GM23338 (cell line): ENCODE measurements at regions not wholly inside any gene's neighbourhood (a gene's known extent, or its start where the extent isn't known, plus 50 kb on each side); places are given as distances from the start of the nearest gene placed in this dataset.
A peak's percentile ranks its signal among the peaks of the same experiment; 100 is the strongest.

ENCODE experiments used
- ATAC-seq: fragments of 200-7000 bp; cut with Tn5 transposase; 3 replicates; pipeline ENCODE4 v1.9.1; 2020
- DNase-seq: peaks from one replicate; pipeline ENCODE4 v3.0.0-alpha.2; 2015; ENCODE audit warnings: low spot score
- H2AFZ ChIP-seq: fragments of 200-600 bp; sonication (generic); 2 replicates; pipeline ENCODE4 v1.8.0; 2016; ENCODE audit warnings: antibody characterized with exemption, mild to moderate bottlenecking, moderate library complexity
- H3F3A ChIP-seq: fragments of 200-600 bp; sonication (generic); replicated peaks from 2 replicates; pipeline ENCODE4 v1.8.0; 2017; ENCODE audit warnings: antibody characterized with exemption, mixed run types, low read depth
- H3K27ac ChIP-seq: fragments of 200-600 bp; sonication (generic); 2 replicates; pipeline ENCODE4 v1.6.1; 2016; ENCODE audit warnings: low read depth
- H3K27me3 ChIP-seq: fragments of 200-600 bp; sonication (generic); 2 replicates; pipeline ENCODE4 v1.8.0; 2016; ENCODE audit warnings: mild to moderate bottlenecking, mixed run types, moderate library complexity; ENCODE audit not compliant: insufficient read depth
- H3K36me3 ChIP-seq: fragments of 200-600 bp; sonication (generic); 2 replicates; pipeline ENCODE4 v1.8.0; 2016; ENCODE audit warnings: mild to moderate bottlenecking; ENCODE audit not compliant: insufficient read depth
- H3K4me1 ChIP-seq: fragments of 200-600 bp; sonication (generic); 2 replicates; pipeline ENCODE4 v1.8.0; 2016; ENCODE audit warnings: mild to moderate bottlenecking, moderate library complexity; ENCODE audit not compliant: insufficient read depth
- H3K4me2 ChIP-seq: fragments of 200-600 bp; sonication (generic); 2 replicates; pipeline ENCODE4 v1.7.1; 2017; ENCODE audit warnings: mixed run types
- H3K4me3 ChIP-seq: fragments of 200-600 bp; sonication (generic); 2 replicates; pipeline ENCODE4 v1.6.1; 2016; ENCODE audit warnings: mixed run types
- H3K79me2 ChIP-seq: fragments of 200-600 bp; sonication (generic); replicated peaks from 2 replicates; pipeline ENCODE4 v1.8.0; 2017; ENCODE audit warnings: mild to moderate bottlenecking; ENCODE audit not compliant: insufficient read depth
- H3K9me2 ChIP-seq: fragments of 200-600 bp; sonication (generic); 2 replicates; pipeline ENCODE4 v1.8.0; 2017; ENCODE audit not compliant: insufficient read depth
- H4K20me1 ChIP-seq: fragments of 200-600 bp; sonication (generic); replicated peaks from 2 replicates; pipeline ENCODE4 v1.8.0; 2017; ENCODE audit warnings: mild to moderate bottlenecking; ENCODE audit not compliant: insufficient read depth
- H3K27ac Mint-ChIP-seq: 2 replicates; pipeline ENCODE4 v1.8.0; 2020; ENCODE audit warnings: inconsistent platforms, mild to moderate bottlenecking, moderate library complexity, mixed read lengths
- H3K27me3 Mint-ChIP-seq: 3 replicates; pipeline ENCODE4 v1.8.0; 2022; ENCODE audit warnings: low read depth, mild to moderate bottlenecking, moderate library complexity, mixed read lengths, inconsistent platforms; ENCODE audit not compliant: insufficient read depth, poor library complexity
- H3K36me3 Mint-ChIP-seq: 3 replicates; pipeline ENCODE4 v1.8.0; 2021; ENCODE audit warnings: low read depth, mild to moderate bottlenecking, inconsistent platforms, moderate library complexity, mixed read lengths
- H3K4me1 Mint-ChIP-seq: 3 replicates; pipeline ENCODE4 v1.8.0; 2020; ENCODE audit warnings: mild to moderate bottlenecking, inconsistent platforms, mixed read lengths
- H3K4me3 Mint-ChIP-seq: 3 replicates; pipeline ENCODE4 v1.8.0; 2021; ENCODE audit warnings: moderate library complexity, mild to moderate bottlenecking, inconsistent platforms, mixed read lengths
- H3K9me3 Mint-ChIP-seq: 3 replicates; pipeline ENCODE4 v1.8.0; 2020; ENCODE audit warnings: moderate library complexity, mild to moderate bottlenecking, inconsistent platforms, mixed read lengths
- CREB1 ChIP-seq: fragments of 250-450 bp; sonication (Bioruptor Pico); IDR thresholded peaks from 2 replicates; pipeline ENCODE4 v1.5.0; 2020; ENCODE audit warnings: low read depth, mild to moderate bottlenecking, moderate library complexity
- CTCF ChIP-seq, 2 experiments: fragments of 200-600 bp in 1 of 2; sonication (generic) in 1 of 2; conservative IDR thresholded peaks; 2 replicates each; pipeline versions ENCODE4 v1.5.1 to v1.6.1; 2016 to 2017; ENCODE audit warnings: antibody characterized with exemption in 2 of 2, low read depth in 2 of 2, mild to moderate bottlenecking in 2 of 2, moderate library complexity in 1 of 2
- ETS1 ChIP-seq: IDR thresholded peaks from 2 replicates; pipeline ENCODE4 v1.6.1; 2016; ENCODE audit warnings: antibody characterized with exemption
- EZH2 ChIP-seq: fragments of 200-600 bp; sonication (generic); IDR thresholded peaks from one replicate; pipeline ENCODE4 v1.8.0; 2017; ENCODE audit warnings: antibody characterized with exemption, mild to moderate bottlenecking, low read depth; ENCODE audit not compliant: unreplicated experiment
- EZH2phosphoT487 ChIP-seq: fragments of 200-600 bp; sonication (generic); IDR thresholded peaks from one replicate; pipeline ENCODE4 v1.8.1; 2018; ENCODE audit warnings: antibody characterized with exemption; ENCODE audit not compliant: unreplicated experiment
- JUNB ChIP-seq: IDR thresholded peaks from one replicate; pipeline ENCODE4 v1.6.1; 2016; ENCODE audit warnings: antibody characterized with exemption; ENCODE audit not compliant: unreplicated experiment
- NANOG ChIP-seq: IDR thresholded peaks from 2 replicates; pipeline ENCODE4 v1.6.1; 2016; ENCODE audit warnings: antibody characterized with exemption, borderline replicate concordance
- POLR2AphosphoS5 ChIP-seq: IDR thresholded peaks from 2 replicates; pipeline ENCODE4 v1.6.1; 2016; ENCODE audit warnings: antibody characterized with exemption, low read depth
- STAT1 ChIP-seq: IDR thresholded peaks from one replicate; pipeline ENCODE4 v1.6.1; 2016; ENCODE audit warnings: antibody characterized with exemption; ENCODE audit not compliant: unreplicated experiment
- ZNF331 ChIP-seq: fragments of 250-450 bp; sonication (Bioruptor Pico); IDR thresholded peaks from 2 replicates; pipeline ENCODE4 v1.5.0; 2020; ENCODE audit warnings: low read depth, mild to moderate bottlenecking, moderate library complexity
- TF ChIP-seq, protein P1 (sequence below): fragments of 250-450 bp; sonication (Bioruptor Pico); IDR thresholded peaks from 2 replicates; pipeline ENCODE4 v1.5.0; 2020; ENCODE audit warnings: mild to moderate bottlenecking, moderate library complexity

GRCh38 chr22:34951212-34951611 is 114.7 kb upstream of the ISX start:
- no peaks in the 10 kb centered on the region for H4K20me1 ChIP-seq
- no peaks in the 10 kb centered on the region for H3K79me2 ChIP-seq
- peaks cover 13% of the 10 kb centered on the region for H3K4me1 Mint-ChIP-seq
- 0 out of 2 replicates have a peak overlapping the region, but pooled peaks have one; percentile 67 for H3K4me2 ChIP-seq
- no peak overlapping the region for H3K27ac ChIP-seq
- peaks cover 10% of the 10 kb centered on the region; the same call in 1 of the 2 replicates for H3K9me2 ChIP-seq
- H3K9me3 Mint-ChIP-seq = peaks cover 50% of the 10 kb centered on the region
- H3K36me3 Mint-ChIP-seq = no peaks in the 10 kb centered on the region
- H3K4me1 ChIP-seq = peaks cover 15% of the 10 kb centered on the region
- no peak overlapping the region for H3K4me3 Mint-ChIP-seq
- H3K27me3 Mint-ChIP-seq = peaks cover 6% of the 10 kb centered on the region
- H3K36me3 ChIP-seq = no peaks in the 10 kb centered on the region
- H2AFZ ChIP-seq = peak overlapping the region; percentile 30
- H3K4me3 ChIP-seq = no peak overlapping the region
- no peak overlapping the region for H3K27ac Mint-ChIP-seq
- DNase-seq (peak; percentile 32), ATAC-seq (peak; percentile 48)
- TF ChIP-seq CTCF (conservative IDR thresholded peaks at IDR 0.05; ENCODE audit: low read depth in 2 of 2) (peak; percentile 21 to 28), CREB1 (CRISPR knock-in tag) (no peak)
- H3F3A ChIP-seq = no peaks in the 10 kb centered on the region
- no peaks in the 10 kb centered on the region for H3K27me3 ChIP-seq

GRCh38 chr22:34960005-34960404 is 106.0 kb upstream of the ISX start:
- H3K27me3 ChIP-seq = no peaks in the 10 kb centered on the region
- H3F3A ChIP-seq = no peaks in the 10 kb centered on the region
- H3K4me2 ChIP-seq = no peak overlapping the region
- H3K9me3 Mint-ChIP-seq = peaks cover 40% of the 10 kb centered on the region
- H4K20me1 ChIP-seq = no peaks in the 10 kb centered on the region
- no peaks in the 10 kb centered on the region for H3K36me3 ChIP-seq
- no peaks in the 10 kb centered on the region for H3K4me1 Mint-ChIP-seq
- no peak for DNase-seq
- H3K27me3 Mint-ChIP-seq = peaks cover 4% of the 10 kb centered on the region
- no peak for ATAC-seq
- H3K4me3 ChIP-seq = no peak overlapping the region
- no peak overlapping the region for H3K27ac ChIP-seq
- no peak overlapping the region for H3K27ac Mint-ChIP-seq
- peaks cover 3% of the 10 kb centered on the region; the same call in 1 of the 2 replicates for H3K9me2 ChIP-seq
- H3K4me3 Mint-ChIP-seq = no peak overlapping the region
- H3K36me3 Mint-ChIP-seq = no peaks in the 10 kb centered on the region; the same call in 2 of the 3 replicates
- H3K4me1 ChIP-seq = no peaks in the 10 kb centered on the region
- no peak overlapping the region for H2AFZ ChIP-seq
- no peaks in the 10 kb centered on the region for H3K79me2 ChIP-seq
- TF ChIP-seq EZH2phosphoT487 = no peak
- no peak for TF ChIP-seq EZH2
- no peak for TF ChIP-seq ETS1
- TF ChIP-seq, protein P1, sequence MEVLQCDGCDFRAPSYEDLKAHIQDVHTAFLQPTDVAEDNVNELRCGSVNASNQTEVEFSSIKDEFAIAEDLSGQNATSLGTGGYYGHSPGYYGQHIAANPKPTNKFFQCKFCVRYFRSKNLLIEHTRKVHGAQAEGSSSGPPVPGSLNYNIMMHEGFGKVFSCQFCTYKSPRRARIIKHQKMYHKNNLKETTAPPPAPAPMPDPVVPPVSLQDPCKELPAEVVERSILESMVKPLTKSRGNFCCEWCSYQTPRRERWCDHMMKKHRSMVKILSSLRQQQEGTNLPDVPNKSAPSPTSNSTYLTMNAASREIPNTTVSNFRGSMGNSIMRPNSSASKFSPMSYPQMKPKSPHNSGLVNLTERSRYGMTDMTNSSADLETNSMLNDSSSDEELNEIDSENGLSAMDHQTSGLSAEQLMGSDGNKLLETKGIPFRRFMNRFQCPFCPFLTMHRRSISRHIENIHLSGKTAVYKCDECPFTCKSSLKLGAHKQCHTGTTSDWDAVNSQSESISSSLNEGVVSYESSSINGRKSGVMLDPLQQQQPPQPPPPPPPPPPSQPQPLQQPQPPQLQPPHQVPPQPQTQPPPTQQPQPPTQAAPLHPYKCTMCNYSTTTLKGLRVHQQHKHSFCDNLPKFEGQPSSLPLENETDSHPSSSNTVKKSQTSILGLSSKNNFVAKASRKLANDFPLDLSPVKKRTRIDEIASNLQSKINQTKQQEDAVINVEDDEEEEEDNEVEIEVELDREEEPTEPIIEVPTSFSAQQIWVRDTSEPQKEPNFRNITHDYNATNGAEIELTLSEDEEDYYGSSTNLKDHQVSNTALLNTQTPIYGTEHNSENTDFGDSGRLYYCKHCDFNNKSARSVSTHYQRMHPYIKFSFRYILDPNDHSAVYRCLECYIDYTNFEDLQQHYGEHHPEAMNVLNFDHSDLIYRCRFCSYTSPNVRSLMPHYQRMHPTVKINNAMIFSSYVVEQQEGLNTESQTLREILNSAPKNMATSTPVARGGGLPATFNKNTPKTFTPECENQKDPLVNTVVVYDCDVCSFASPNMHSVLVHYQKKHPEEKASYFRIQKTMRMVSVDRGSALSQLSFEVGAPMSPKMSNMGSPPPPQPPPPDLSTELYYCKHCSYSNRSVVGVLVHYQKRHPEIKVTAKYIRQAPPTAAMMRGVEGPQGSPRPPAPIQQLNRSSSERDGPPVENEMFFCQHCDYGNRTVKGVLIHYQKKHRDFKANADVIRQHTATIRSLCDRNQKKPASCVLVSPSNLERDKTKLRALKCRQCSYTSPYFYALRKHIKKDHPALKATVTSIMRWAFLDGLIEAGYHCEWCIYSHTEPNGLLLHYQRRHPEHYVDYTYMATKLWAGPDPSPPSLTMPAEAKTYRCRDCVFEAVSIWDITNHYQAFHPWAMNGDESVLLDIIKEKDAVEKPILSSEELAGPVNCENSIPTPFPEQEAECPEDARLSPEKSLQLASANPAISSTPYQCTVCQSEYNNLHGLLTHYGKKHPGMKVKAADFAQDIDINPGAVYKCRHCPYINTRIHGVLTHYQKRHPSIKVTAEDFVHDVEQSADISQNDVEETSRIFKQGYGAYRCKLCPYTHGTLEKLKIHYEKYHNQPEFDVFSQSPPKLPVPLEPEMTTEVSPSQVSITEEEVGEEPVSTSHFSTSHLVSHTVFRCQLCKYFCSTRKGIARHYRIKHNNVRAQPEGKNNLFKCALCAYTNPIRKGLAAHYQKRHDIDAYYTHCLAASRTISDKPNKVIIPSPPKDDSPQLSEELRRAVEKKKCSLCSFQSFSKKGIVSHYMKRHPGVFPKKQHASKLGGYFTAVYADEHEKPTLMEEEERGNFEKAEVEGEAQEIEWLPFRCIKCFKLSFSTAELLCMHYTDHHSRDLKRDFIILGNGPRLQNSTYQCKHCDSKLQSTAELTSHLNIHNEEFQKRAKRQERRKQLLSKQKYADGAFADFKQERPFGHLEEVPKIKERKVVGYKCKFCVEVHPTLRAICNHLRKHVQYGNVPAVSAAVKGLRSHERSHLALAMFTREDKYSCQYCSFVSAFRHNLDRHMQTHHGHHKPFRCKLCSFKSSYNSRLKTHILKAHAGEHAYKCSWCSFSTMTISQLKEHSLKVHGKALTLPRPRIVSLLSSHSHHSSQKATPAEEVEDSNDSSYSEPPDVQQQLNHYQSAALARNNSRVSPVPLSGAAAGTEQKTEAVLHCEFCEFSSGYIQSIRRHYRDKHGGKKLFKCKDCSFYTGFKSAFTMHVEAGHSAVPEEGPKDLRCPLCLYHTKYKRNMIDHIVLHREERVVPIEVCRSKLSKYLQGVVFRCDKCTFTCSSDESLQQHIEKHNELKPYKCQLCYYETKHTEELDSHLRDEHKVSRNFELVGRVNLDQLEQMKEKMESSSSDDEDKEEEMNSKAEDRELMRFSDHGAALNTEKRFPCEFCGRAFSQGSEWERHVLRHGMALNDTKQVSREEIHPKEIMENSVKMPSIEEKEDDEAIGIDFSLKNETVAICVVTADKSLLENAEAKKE (CRISPR knock-in tag) = no peak
- no peak for TF ChIP-seq POLR2AphosphoS5
- no peak for TF ChIP-seq STAT1
- no peak for TF ChIP-seq CTCF (conservative IDR thresholded peaks at IDR 0.05; ENCODE audit: low read depth in 2 of 2)
- no peak for TF ChIP-seq ZNF331 (CRISPR knock-in tag)
- TF ChIP-seq JUNB = no peak
- no peak for TF ChIP-seq CREB1 (CRISPR knock-in tag)
- no peak for TF ChIP-seq NANOG
